HG02642 (cell line): ENCODE measurements at regions not wholly inside any gene's neighbourhood (a gene's known extent, or its start where the extent isn't known, plus 50 kb on each side); places are given as distances from the start of the nearest gene placed in this dataset.

Experiments used
- ATAC-seq: cut with Tn5 transposase; IDR thresholded peaks from one replicate; pipeline ENCODE4 v1.9.1; 2021; ENCODE audit warnings: mild to moderate bottlenecking; ENCODE audit not compliant: unreplicated experiment, poor library complexity

GRCh38 chr12:84807249-84807648 lies 105.3 kb downstream of the SLC6A15 start:
- ATAC-seq: no peak

- ATAC-seq: no peak
These were observed 107.1 kb downstream of the SLC6A15 start for GRCh38 chr12:84805474-84805858.

- no peak for ATAC-seq
These were observed 107.7 kb downstream of the SLC6A15 start for GRCh38 chr12:84804691-84805473.

GRCh38 chr12:84803661-84804060 lies 108.9 kb downstream of the SLC6A15 start:
- no peak for ATAC-seq

GRCh38 chr12:84802161-84802560 lies 110.4 kb downstream of the SLC6A15 start:
- no peak for ATAC-seq

GRCh38 chr12:84793558-84794367 lies 118.8 kb downstream of the SLC6A15 start:
- ATAC-seq: no peak

- ATAC-seq: no peak
These were observed 121.2 kb downstream of the SLC6A15 start for GRCh38 chr12:84791444-84791843.

GRCh38 chr12:84789184-84789583 lies 123.4 kb downstream of the SLC6A15 start:
- no peak for ATAC-seq

GRCh38 chr12:84787253-84787652 lies 125.3 kb downstream of the SLC6A15 start:
- ATAC-seq: no peak

GRCh38 chr12:84786622-84787021 lies 126.0 kb downstream of the SLC6A15 start:
- no peak for ATAC-seq

GRCh38 chr12:84785951-84786350 lies 126.6 kb downstream of the SLC6A15 start:
- ATAC-seq: no peak

- ATAC-seq: no peak
These were observed 127.3 kb downstream of the SLC6A15 start for GRCh38 chr12:84785281-84785680.

GRCh38 chr12:84779169-84779568 lies 133.4 kb downstream of the SLC6A15 start:
- ATAC-seq: no peak

GRCh38 chr12:84772281-84772680 lies 140.3 kb downstream of the SLC6A15 start:
- no peak for ATAC-seq

- no peak for ATAC-seq
These were observed 145.5 kb downstream of the SLC6A15 start for GRCh38 chr12:84767079-84767478.

- no peak for ATAC-seq
These were observed 146.2 kb downstream of the SLC6A15 start for GRCh38 chr12:84766375-84766774.

GRCh38 chr12:84764001-84764400 lies 148.6 kb downstream of the SLC6A15 start:
- no peak for ATAC-seq

- no peak for ATAC-seq
These were observed 149.5 kb downstream of the SLC6A15 start for GRCh38 chr12:84763107-84763506.

- ATAC-seq: no peak
These were observed 152.3 kb downstream of the SLC6A15 start for GRCh38 chr12:84760091-84760865.

- no peak for ATAC-seq
These were observed 154.6 kb downstream of the SLC6A15 start for GRCh38 chr12:84757978-84758377.

- ATAC-seq: no peak
These were observed 155.6 kb downstream of the SLC6A15 start for GRCh38 chr12:84756961-84757360.
